B cell (primary cell): ENCODE measurements at regions not wholly inside any gene's neighbourhood (a gene's known extent, or its start where the extent isn't known, plus 50 kb on each side); places are given as distances from the start of the nearest gene placed in this dataset.

ENCODE experiments used
- ATAC-seq: fragments of 200-7000 bp; cut with Tn5 transposase; one replicate; pipeline ENCODE4 v1.10.0; 2021; ENCODE audit warnings: low read depth, mild to moderate bottlenecking, moderate number of reproducible peaks, moderate library complexity
- CTCF ChIA-PET: fragments of 350-600 bp; sonication (Branson Sonifier 250); formaldehyde crosslinking; loops from one replicate; lab custom pipeline; 2021; ENCODE audit warnings: antibody characterized with exemption, inconsistent platforms; lab: Charles Lee
- POLR2A ChIA-PET: fragments of 350-600 bp; sonication (Branson Sonifier 250); formaldehyde crosslinking; loops from one replicate; lab custom pipeline; 2021; ENCODE audit warnings: antibody characterized with exemption; lab: Charles Lee
- DNase-seq: peaks from one replicate; pipeline ENCODE4 v3.0.0; 2013
- H2AFZ ChIP-seq: 2 replicates; pipeline ENCODE4 v1.6.1; 2012; ENCODE audit warnings: mild to moderate bottlenecking, low read depth, low read length; ENCODE audit not compliant: insufficient read depth, poor library complexity, severe bottlenecking
- H3K27ac ChIP-seq, 2 donors: 1 replicate in 1 of 2; 2 replicates in 1 of 2; pipeline ENCODE4 v1.5.1; 2012 to 2013; ENCODE audit warnings: low read length in 2 of 2, mild to moderate bottlenecking in 2 of 2, moderate library complexity in 1 of 2
- H3K27me3 ChIP-seq, 4 experiments: fragments of 200-600 bp in 1 of 4; sonication (generic) in 1 of 4; replicated peaks in 1 of 4; 1 replicate in 2 of 4; 2 replicates in 2 of 4; pipeline versions ENCODE4 v1.6.1 to v1.7.0; 2013 to 2016; ENCODE audit warnings: low read length in 3 of 4, mild to moderate bottlenecking in 2 of 4, mixed read lengths in 1 of 4, moderate library complexity in 1 of 4; ENCODE audit not compliant: insufficient read depth in 4 of 4, control insufficient read depth in 3 of 4; ENCODE audit errors: control extremely low read depth in 1 of 4
- H3K36me3 ChIP-seq, 2 experiments: replicated peaks in 1 of 2; 1 replicate in 1 of 2; 2 replicates in 1 of 2; pipeline versions ENCODE4 v1.6.1 to v1.7.1; 2013; ENCODE audit warnings: low read length in 1 of 2; ENCODE audit not compliant: insufficient read depth in 2 of 2, control insufficient read depth in 1 of 2; ENCODE audit errors: control extremely low read depth in 1 of 2, extremely low read depth in 1 of 2
- H3K4me1 ChIP-seq, 2 donors: fragments of 200-600 bp in 1 of 2; sonication (generic) in 1 of 2; 1 replicate in 1 of 2; 2 replicates in 1 of 2; pipeline versions ENCODE4 v1.5.1 to v1.6.1; 2013 to 2017; ENCODE audit warnings: low read length in 2 of 2; ENCODE audit not compliant: control insufficient read depth in 2 of 2, insufficient read depth in 2 of 2
- H3K4me2 ChIP-seq: replicated peaks from 2 replicates; pipeline ENCODE3; 2012; ENCODE audit warnings: mild to moderate bottlenecking, low read depth, low read length; ENCODE audit not compliant: poor library complexity, severe bottlenecking
- H3K4me3 ChIP-seq, 5 experiments: fragments of 200-600 bp in 1 of 5; sonication (generic) in 1 of 5; 1 replicate in 3 of 5; 2 replicates in 2 of 5; pipeline versions ENCODE4 v1.5.1 to v1.7.0; 2011 to 2016; ENCODE audit warnings: low read length in 4 of 5, mild to moderate bottlenecking in 4 of 5, low read depth in 2 of 5, control low read depth in 1 of 5, moderate library complexity in 1 of 5; ENCODE audit not compliant: insufficient read depth in 1 of 5; ENCODE audit errors: control extremely low read depth in 1 of 5, extremely low read depth in 1 of 5
- H3K79me2 ChIP-seq: fragments of 200-600 bp; sonication (generic); one replicate; pipeline ENCODE4 v1.6.0; 2016; ENCODE audit warnings: low read length; ENCODE audit not compliant: control insufficient read depth, insufficient read depth
- H3K9ac ChIP-seq: fragments of 200-600 bp; sonication (generic); 2 replicates; pipeline ENCODE4 v1.6.1; 2017; ENCODE audit warnings: mild to moderate bottlenecking, low read length, moderate library complexity
- H3K9me3 ChIP-seq, 3 donors: one replicate each; pipeline versions ENCODE4 v1.6.1 to v1.7.1; 2013; ENCODE audit warnings: low read length in 2 of 3; ENCODE audit not compliant: control insufficient read depth in 2 of 3, insufficient read depth in 1 of 3; ENCODE audit errors: control extremely low read depth in 1 of 3
- H4K20me1 ChIP-seq: 2 replicates; pipeline ENCODE4 v1.6.0; 2012; ENCODE audit warnings: mild to moderate bottlenecking, low read length; ENCODE audit not compliant: insufficient read depth, control insufficient read depth, poor library complexity, severe bottlenecking
- H3K27ac Mint-ChIP-seq: one replicate; pipeline ENCODE4 v1.8.0; 2021; ENCODE audit warnings: mixed read lengths
- H3K27me3 Mint-ChIP-seq: one replicate; pipeline ENCODE4 v1.8.0; 2021; ENCODE audit warnings: mixed read lengths
- H3K4me1 Mint-ChIP-seq: one replicate; pipeline ENCODE4 v1.8.0; 2021; ENCODE audit warnings: mixed read lengths
- H3K4me3 Mint-ChIP-seq: one replicate; pipeline ENCODE4 v1.8.0; 2021; ENCODE audit warnings: mixed read lengths
- H3K9me3 Mint-ChIP-seq: one replicate; pipeline ENCODE4 v1.8.0; 2022; ENCODE audit warnings: mixed read lengths; ENCODE audit not compliant: insufficient read depth
- CTCF ChIP-seq: fragments of 200-600 bp; IDR thresholded peaks from one replicate; pipeline ENCODE4 v1.8.0; 2022; ENCODE audit warnings: antibody characterized with exemption, mild to moderate bottlenecking
- EZH2 ChIP-seq: IDR thresholded peaks from 2 replicates; pipeline ENCODE4 v1.6.1; 2012; ENCODE audit warnings: borderline replicate concordance, low read depth, mild to moderate bottlenecking, moderate library complexity, low read length; ENCODE audit not compliant: insufficient read depth, poor library complexity, severe bottlenecking
- whole genome bisulfite sequencing: methylation state at CpG from one replicate; pipeline ENCODE4 v1.1.5; 2013; ENCODE audit warnings: missing lambda C conversion rate; ENCODE audit not compliant: insufficient coverage; 5-methylcytosine and 5-hydroxymethylcytosine counted together
- intact Hi-C: fragments of 100-400 bp; cut with micrococcal nuclease; formaldehyde crosslinking; loops from one replicate; pipeline ENCODE4 v1.10.0; 2022

GRCh38 chr10:128549101-128549608 is 422.9 kb upstream of the MKI67 start:
- Histone ChIP-seq H3K79me2 (no peaks in the 10 kb centered on the region), H3K4me2 (no peak overlapping the region), H3K36me3 (no peaks in the 10 kb centered on the region), H3K9ac (no peak overlapping the region), H2AFZ (no peak overlapping the region), H3K4me1 (no peaks in the 10 kb centered on the region), H4K20me1 (no peaks in the 10 kb centered on the region), H3K27ac (no peak overlapping the region), H3K4me3 (no peak overlapping the region), H3K9me3 (peaks cover 0 to 14% (median 0%) of the 10 kb centered on the region in 3 donors), H3K27me3 (peaks cover 0 to 5% (median 0%) of the 10 kb centered on the region in 4 experiments)
- DNase-seq (no peak), ATAC-seq (no peak)
- H3K4me1 Mint-ChIP-seq, result no peaks in the 10 kb centered on the region
- no peaks in the 10 kb centered on the region for H3K27me3 Mint-ChIP-seq
- no peak overlapping the region for H3K4me3 Mint-ChIP-seq
- POLR2A ChIA-PET, result no interaction called here
- TF ChIP-seq EZH2, result no peak
- no peak for TF ChIP-seq CTCF
- CTCF ChIA-PET, result no interaction called here
- H3K27ac Mint-ChIP-seq, result no peak overlapping the region
- WGBS, result 92% methylated on average over 2 of the region's 6 CpGs
- intact Hi-C loops, result no loop called here
- peaks cover 2% of the 10 kb centered on the region for H3K9me3 Mint-ChIP-seq

- 87% methylated on average over 9 of the region's 10 CpGs for WGBS
- Histone ChIP-seq H3K4me1 (no peaks in the 10 kb centered on the region), H2AFZ (no peak overlapping the region), H3K36me3 (no peaks in the 10 kb centered on the region), H3K27ac (no peak overlapping the region), H3K9me3 (peaks cover 0 to 14% (median 0%) of the 10 kb centered on the region in 3 donors), H3K27me3 (no peaks in the 10 kb centered on the region), H3K4me3 (no peak overlapping the region), H3K79me2 (no peaks in the 10 kb centered on the region), H3K9ac (no peak overlapping the region), H4K20me1 (no peaks in the 10 kb centered on the region), H3K4me2 (no peak overlapping the region)
- intact Hi-C loops, result no loop called here
- Mint-ChIP-seq H3K4me1 (no peaks in the 10 kb centered on the region), H3K27ac (no peak overlapping the region), H3K4me3 (no peak overlapping the region), H3K9me3 (peaks cover 2% of the 10 kb centered on the region), H3K27me3 (no peaks in the 10 kb centered on the region)
- CTCF ChIA-PET, result no interaction called here
- no peak for DNase-seq
- no peak for TF ChIP-seq EZH2
- no peak for TF ChIP-seq CTCF
- ATAC-seq, result no peak
- POLR2A ChIA-PET, result no interaction called here
These were observed 423.8 kb upstream of the MKI67 start for GRCh38 chr10:128550045-128550444.
